HG03196 (cell line): ENCODE measurements at regions not wholly inside any gene's neighbourhood (a gene's known extent, or its start where the extent isn't known, plus 50 kb on each side); places are given as distances from the start of the nearest gene placed in this dataset.

Source experiments
- ATAC-seq: cut with Tn5 transposase; IDR thresholded peaks from one replicate; pipeline ENCODE4 v1.9.1; 2021; ENCODE audit not compliant: unreplicated experiment

GRCh38 chr5:53326424-53327153 lies 153.8 kb upstream of the FST start:
- no peak for ATAC-seq

GRCh38 chr5:53327811-53328334 lies 152.6 kb upstream of the FST start:
- no peak for ATAC-seq

- ATAC-seq: no peak
These were observed 149.9 kb upstream of the FST start for GRCh38 chr5:53330491-53330890.

- ATAC-seq: no peak
These were observed 149.0 kb upstream of the FST start for GRCh38 chr5:53331463-53331862.

GRCh38 chr5:53333160-53333559 lies 147.3 kb upstream of the FST start:
- ATAC-seq: no peak

GRCh38 chr5:53334431-53334941 lies 145.9 kb upstream of the FST start:
- no peak for ATAC-seq

GRCh38 chr5:53335115-53335514 lies 145.3 kb upstream of the FST start:
- ATAC-seq: no peak

- no peak for ATAC-seq
These were observed 142.6 kb upstream of the FST start for GRCh38 chr5:53337827-53338226.

GRCh38 chr5:53338971-53339370 lies 141.5 kb upstream of the FST start:
- no peak for ATAC-seq

GRCh38 chr5:53339962-53340540 lies 140.4 kb upstream of the FST start:
- ATAC-seq: no peak

GRCh38 chr5:53340956-53341750 lies 139.3 kb upstream of the FST start:
- no peak for ATAC-seq

- ATAC-seq: no peak
These were observed 138.2 kb upstream of the FST start for GRCh38 chr5:53342236-53342635.

GRCh38 chr5:53343187-53343586 lies 137.2 kb upstream of the FST start:
- no peak for ATAC-seq

GRCh38 chr5:53350368-53350767 lies 130.1 kb upstream of the FST start:
- ATAC-seq: no peak

GRCh38 chr5:53350991-53351770 lies 129.2 kb upstream of the FST start:
- ATAC-seq: no peak

- ATAC-seq: no peak
These were observed 125.1 kb upstream of the FST start for GRCh38 chr5:53355316-53355715.

- no peak for ATAC-seq
These were observed 124.5 kb upstream of the FST start for GRCh38 chr5:53355931-53356330.

GRCh38 chr5:53357439-53357838 lies 123.0 kb upstream of the FST start:
- no peak for ATAC-seq

GRCh38 chr5:53358794-53359193 lies 121.6 kb upstream of the FST start:
- no peak for ATAC-seq

GRCh38 chr5:53359916-53360517 lies 120.4 kb upstream of the FST start:
- ATAC-seq: no peak
